K562 (cell line): ENCODE measurements at regions not wholly inside any gene's neighbourhood (a gene's known extent, or its start where the extent isn't known, plus 50 kb on each side); places are given as distances from the start of the nearest gene placed in this dataset.
A peak's percentile ranks its signal among the peaks of the same experiment; 100 is the strongest.

ENCODE experiments used
- ATAC-seq: fragments of 200-7000 bp; cut with Tn5 transposase; 3 replicates; pipeline ENCODE4 v1.9.1; 2020; ENCODE audit warnings: moderate library complexity
- BruUV-seq: library from RNA; stranded (reverse); fragments of 400-500 nt; replicated peaks from 2 replicates; lab custom pipeline; 2021; lab: Mats Ljungman, UMichigan
- CTCF ChIA-PET: fragments of 300-600 bp; formaldehyde crosslinking; extraction: SDS; loops from one replicate; lab custom pipeline; 2021; ENCODE audit warnings: low intra/inter-chr PET ratio; lab: Yijun Ruan, JAX
- POLR2A ChIA-PET: fragments of 300-600, 350-650 bp; sonication (Branson Sonifier 250); formaldehyde crosslinking; extraction: SDS; loops from one replicate; lab custom pipeline; 2021; ENCODE audit warnings: antibody characterized with exemption, inconsistent platforms; lab: Yijun Ruan, JAX
- DNase-seq, 4 experiments: peaks; one replicate each; pipeline versions ENCODE4 v3.0.0 to v3.0.0-alpha.2; 2011 to 2018; ENCODE audit warnings: low spot score in 3 of 4, mixed read lengths in 3 of 4; ENCODE audit errors: extremely low read depth in 1 of 4
- FAIRE-seq: peaks from 2 replicates; lab custom pipeline; 2011; peaks lifted over from hg19 to GRCh38; lab: Jason Lieb, UNC
- H2AFZ ChIP-seq: 2 replicates; pipeline ENCODE4 v1.6.0; 2011; ENCODE audit warnings: low read depth, low read length, control low read depth, inconsistent platforms
- H3K27ac ChIP-seq: fragments of 200-600 bp; 3 replicates; pipeline ENCODE4 v1.8.0; 2011; ENCODE audit warnings: low read depth, mild to moderate bottlenecking, control low read depth, inconsistent platforms, low read length, moderate library complexity, mixed read lengths; ENCODE audit errors: extremely low read depth
- H3K27me3 ChIP-seq, 2 experiments: fragments of 300-600 bp in 1 of 2; 2 replicates in 1 of 2; 3 replicates in 1 of 2; pipeline versions ENCODE4 v1.6.0 to v1.8.0; 2011; ENCODE audit warnings: inconsistent platforms in 2 of 2, low read length in 2 of 2, mild to moderate bottlenecking in 1 of 2, mixed read lengths in 1 of 2, moderate library complexity in 1 of 2; ENCODE audit not compliant: control insufficient read depth in 2 of 2, insufficient read depth in 2 of 2
- H3K36me3 ChIP-seq: fragments of 300-600 bp; 3 replicates; pipeline ENCODE4 v1.8.0; 2011; ENCODE audit warnings: mild to moderate bottlenecking, low read length, inconsistent platforms; ENCODE audit not compliant: control insufficient read depth, insufficient read depth
- H3K4me1 ChIP-seq, 2 experiments: fragments of 200-600 bp in 1 of 2; replicated peaks in 1 of 2; 2 replicates in 1 of 2; 3 replicates in 1 of 2; pipeline versions ENCODE4 v1.5.1 to v1.8.0; 2011; ENCODE audit warnings: inconsistent platforms in 2 of 2, low read length in 2 of 2, mild to moderate bottlenecking in 1 of 2, mixed read lengths in 1 of 2, moderate library complexity in 1 of 2; ENCODE audit not compliant: control insufficient read depth in 2 of 2, insufficient read depth in 2 of 2
- H3K4me2 ChIP-seq: 2 replicates; pipeline ENCODE4 v1.6.1; 2011; ENCODE audit warnings: low read length, control low read depth, inconsistent platforms, mixed read lengths; ENCODE audit not compliant: insufficient read depth
- H3K4me3 ChIP-seq: fragments of 200-600 bp; sonication (generic), shearing (Covaris generic); 2 replicates; pipeline ENCODE4 v1.5.1; 2016; ENCODE audit warnings: control low read depth, inconsistent platforms
- H3K79me2 ChIP-seq: fragments of 200-600 bp; 3 replicates; pipeline ENCODE4 v1.8.0; 2011; ENCODE audit warnings: low read length, inconsistent platforms; ENCODE audit not compliant: control insufficient read depth, insufficient read depth
- H3K9ac ChIP-seq, 2 experiments: 2 replicates each; pipeline versions ENCODE4 v1.6.0 to v1.6.1; 2011; ENCODE audit warnings: low read depth in 2 of 2, low read length in 2 of 2, control low read depth in 1 of 2, inconsistent platforms in 1 of 2, mild to moderate bottlenecking in 1 of 2, mixed read lengths in 1 of 2; ENCODE audit not compliant: insufficient read depth in 1 of 2
- H3K9me1 ChIP-seq: one replicate; pipeline ENCODE4 v1.6.0; 2011; ENCODE audit warnings: inconsistent platforms, mild to moderate bottlenecking, low read length, moderate library complexity; ENCODE audit not compliant: control insufficient read depth, insufficient read depth
- H3K9me3 ChIP-seq: replicated peaks from 2 replicates; pipeline ENCODE4 v1.5.1; 2011; ENCODE audit warnings: low read depth, low read length, inconsistent platforms; ENCODE audit not compliant: control insufficient read depth, insufficient read depth
- H4K20me1 ChIP-seq: replicated peaks from 2 replicates; pipeline ENCODE4 v1.6.1; 2011; ENCODE audit warnings: low read length, inconsistent platforms, mixed read lengths; ENCODE audit not compliant: control insufficient read depth, insufficient read depth
- ARID2 ChIP-seq: fragments of 450-650 bp; IDR thresholded peaks from 2 replicates; pipeline ENCODE4 v1.6.1; 2017; ENCODE audit warnings: antibody characterized with exemption, mild to moderate bottlenecking
- CHCHD3 ChIP-seq: fragments of 250-450 bp; sonication (Bioruptor Pico); IDR thresholded peaks from 2 replicates; pipeline ENCODE4 v2.1.2; 2022; ENCODE audit warnings: mild to moderate bottlenecking
- CTCF ChIP-seq, 3 experiments: IDR thresholded peaks in 2 of 3; conservative IDR thresholded peaks in 1 of 3; 2 replicates each; pipeline ENCODE4 v1.5.1; 2011 to 2012; ENCODE audit warnings: low read length in 3 of 3, mild to moderate bottlenecking in 3 of 3, control low read depth in 2 of 3, improper control_type of control experiment in 1 of 3, inconsistent platforms in 1 of 3, low read depth in 1 of 3, mixed read lengths in 1 of 3, moderate library complexity in 1 of 3; ENCODE audit not compliant: insufficient read depth in 2 of 3
- MEIS2 ChIP-seq: fragments of 450-650 bp; IDR thresholded peaks from 2 replicates; pipeline ENCODE4 v1.6.1; 2014; ENCODE audit warnings: mild to moderate bottlenecking; ENCODE audit not compliant: partially characterized antibody
- PHTF2 ChIP-seq: fragments of 250-450 bp; sonication (Bioruptor Pico); IDR thresholded peaks from 2 replicates; pipeline ENCODE4 v1.5.0; 2021; ENCODE audit warnings: mild to moderate bottlenecking
- RAD21 ChIP-seq, 2 experiments: fragments of 250-450 bp in 1 of 2; fragments of 450-650 bp in 1 of 2; sonication (Bioruptor Pico) in 1 of 2; formaldehyde crosslinking in 1 of 2; IDR thresholded peaks in 1 of 2; conservative IDR thresholded peaks in 1 of 2; 2 replicates each; pipeline versions ENCODE4 v1.4.0 to v1.8.0; 2020 to 2022; ENCODE audit warnings: mild to moderate bottlenecking in 2 of 2, moderate library complexity in 1 of 2
- REST ChIP-seq, 2 experiments: fragments of 450-650 bp; formaldehyde crosslinking in 1 of 2; IDR thresholded peaks; 2 replicates each; pipeline versions ENCODE4 v1.4.0 to v1.6.1; 2014 to 2020; ENCODE audit warnings: mild to moderate bottlenecking in 2 of 2, borderline replicate concordance in 1 of 2, low read depth in 1 of 2
- SMC3 ChIP-seq: conservative IDR thresholded peaks from 2 replicates; pipeline ENCODE4 v1.6.1; 2011; ENCODE audit warnings: low read depth, low read length, improper control_type of control experiment; ENCODE audit not compliant: insufficient read depth
- WGBS: fragments of 100-300 bp; shearing (Covaris generic); methylation state at CpG from one replicate; pipeline ENCODE4 v1.1.6; 2016; ENCODE audit warnings: low coverage, mixed read lengths; ENCODE audit not compliant: insufficient coverage; ENCODE audit errors: missing lambda C conversion rate; 5-methylcytosine and 5-hydroxymethylcytosine counted together
- in situ Hi-C: fragments of 300-500 bp; cut with MboI; formaldehyde crosslinking; loops from 4 replicates; pipeline ENCODE4 v1.15.0; 2018; ENCODE audit warnings: inconsistent platforms, mixed read lengths
- intact Hi-C: fragments of 100-400 bp; cut with micrococcal nuclease; formaldehyde crosslinking; loops from 2 replicates; pipeline ENCODE4 v1.14.2; 2022

DNA sequence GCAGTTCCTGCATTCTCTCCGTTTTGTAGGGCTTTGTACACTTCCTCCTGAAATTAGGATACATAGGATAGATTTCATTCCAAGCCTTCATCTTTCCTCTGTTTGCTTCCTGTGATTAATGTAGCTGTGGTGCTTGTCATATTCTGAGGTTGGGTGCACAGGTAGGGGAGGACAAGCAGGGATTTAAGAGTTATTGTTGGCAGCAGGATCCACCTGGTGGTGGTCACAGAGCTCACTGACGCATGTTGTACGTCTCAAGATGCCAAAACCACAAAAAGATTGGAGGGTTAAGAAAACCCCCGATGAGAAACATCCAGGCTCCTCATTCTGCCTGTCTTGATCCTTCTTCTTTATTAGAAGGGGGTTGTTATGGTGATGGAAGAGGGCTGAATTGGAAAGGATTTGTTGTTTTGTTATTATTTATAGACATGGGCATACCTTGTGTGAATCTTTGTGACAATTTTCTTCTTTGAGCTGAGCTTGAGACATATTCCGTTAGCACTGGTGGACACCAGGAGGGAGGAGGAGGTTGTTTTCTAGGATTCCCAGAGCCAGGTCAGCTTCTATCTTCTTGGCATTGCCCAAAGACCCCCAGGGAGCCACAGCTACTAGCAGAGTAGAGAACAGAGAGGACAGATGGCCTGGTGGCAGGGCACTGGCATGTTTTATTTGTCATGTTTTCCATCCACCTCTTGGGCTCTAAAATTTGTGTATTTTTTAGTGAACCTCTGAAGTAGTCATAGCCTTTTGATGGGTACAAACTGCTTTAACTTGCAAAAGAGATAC, 57.7 kb upstream of the LARS2 start:
- in situ Hi-C loops (no loop called here), intact Hi-C loops (loop anchor here (10.0 kb wide), 2 partner anchors 164 to 324 kb away; no protein-coding TSS in a partner anchor)
- no peak overlapping the region for H3K27ac ChIP-seq
- no peaks in the 10 kb centered on the region for H3K9me3 ChIP-seq
- DNase-seq, result no peak
- peaks cover 39 to 72% of the 10 kb centered on the region in 2 experiments for H3K27me3 ChIP-seq
- no peak overlapping the region for H3K4me2 ChIP-seq
- H4K20me1 ChIP-seq, result no peaks in the 10 kb centered on the region
- H3K36me3 ChIP-seq, result no peaks in the 10 kb centered on the region
- H3K79me2 ChIP-seq, result no peaks in the 10 kb centered on the region
- H2AFZ ChIP-seq, result no peak overlapping the region
- POLR2A ChIA-PET, result interaction anchor here (0.6 to 1.1 kb wide), 3 partner anchors 9 to 326 kb away, joined by 3 to 5 read pairs (median 5); no protein-coding TSS in a partner anchor
- 1% methylated on average over 5 of the region's 5 CpGs for WGBS
- no peak overlapping the region for H3K4me3 ChIP-seq
- peak; percentile 45; the same call in 2 of the 3 replicates for ATAC-seq
- peaks cover 0 to 2% of the 10 kb centered on the region in 2 experiments; a peak in 2 of 5 replicates for H3K4me1 ChIP-seq
- H3K9me1 ChIP-seq, result no peaks in the 10 kb centered on the region
- no peak overlapping the region for H3K9ac ChIP-seq
- peak; percentile 16 to 57; a peak in 3 of 4 replicates for TF ChIP-seq RAD21 (CRISPR knock-in tag; conservative IDR thresholded peaks at IDR 0.05 in 1 of 2, IDR thresholded peaks at IDR 0.05 in 1 of 2)
- TF ChIP-seq SMC3, result 0 out of 2 replicates have a peak, but pooled peaks have one; percentile 12
- no peak for TF ChIP-seq CHCHD3
- peak in 1 of 3 experiments; percentile 48; a peak in 2 of 6 replicates for TF ChIP-seq CTCF (IDR thresholded peaks at IDR 0.05 in 2 of 3, conservative IDR thresholded peaks at IDR 0.05 in 1 of 3; ENCODE audit: insufficient read depth in 2 of 3, low read depth in 1 of 3, low read length in 3 of 3)
- TF ChIP-seq REST (IDR thresholded peaks at IDR 0.05; ENCODE audit: borderline replicate concordance), result peak; percentile 57; the same call in 1 of the 2 replicates
- TF ChIP-seq REST (CRISPR knock-in tag; IDR thresholded peaks at IDR 0.05; ENCODE audit: low read depth), result no peak
- 0 out of 2 replicates have a peak, but pooled peaks have one; percentile 10 for TF ChIP-seq ARID2
- peak; percentile 9 for TF ChIP-seq MEIS2
- no peak for TF ChIP-seq PHTF2 (CRISPR knock-in tag)
- FAIRE-seq, result no peak
- BruUV-seq, result no TSS peak
- CTCF ChIA-PET, result interaction anchor here (0.9 to 1.6 kb wide), 4 partner anchors 106 to 293 kb away, joined by 3 to 8 read pairs (median 4); no protein-coding TSS in a partner anchor
